ENCODE measurements at regions not wholly inside any gene's neighbourhood (a gene's known extent, or its start where the extent isn't known, plus 50 kb on each side); places are given as distances from the start of the nearest gene placed in this dataset.

- Histone ChIP-seq H3K4me3 (no peak overlapping the region), H3K27me3 (ENCODE audit: insufficient read depth in 3 of 3, low read length in 2 of 3) (no peaks in the 10 kb centered on the region), H3K27ac (no peak overlapping the region), H3K4me1 (no peaks in the 10 kb centered on the region), H3K9me3 (no peaks in the 10 kb centered on the region), H3K36me3 (ENCODE audit: insufficient read depth in 1 of 2, low read depth in 1 of 2) (no peaks in the 10 kb centered on the region)
- intact Hi-C loops (cut with DNase I) = no loop called here
- ATAC-seq = no peak
- DNase-seq = no peak
- TF ChIP-seq, protein P1, sequence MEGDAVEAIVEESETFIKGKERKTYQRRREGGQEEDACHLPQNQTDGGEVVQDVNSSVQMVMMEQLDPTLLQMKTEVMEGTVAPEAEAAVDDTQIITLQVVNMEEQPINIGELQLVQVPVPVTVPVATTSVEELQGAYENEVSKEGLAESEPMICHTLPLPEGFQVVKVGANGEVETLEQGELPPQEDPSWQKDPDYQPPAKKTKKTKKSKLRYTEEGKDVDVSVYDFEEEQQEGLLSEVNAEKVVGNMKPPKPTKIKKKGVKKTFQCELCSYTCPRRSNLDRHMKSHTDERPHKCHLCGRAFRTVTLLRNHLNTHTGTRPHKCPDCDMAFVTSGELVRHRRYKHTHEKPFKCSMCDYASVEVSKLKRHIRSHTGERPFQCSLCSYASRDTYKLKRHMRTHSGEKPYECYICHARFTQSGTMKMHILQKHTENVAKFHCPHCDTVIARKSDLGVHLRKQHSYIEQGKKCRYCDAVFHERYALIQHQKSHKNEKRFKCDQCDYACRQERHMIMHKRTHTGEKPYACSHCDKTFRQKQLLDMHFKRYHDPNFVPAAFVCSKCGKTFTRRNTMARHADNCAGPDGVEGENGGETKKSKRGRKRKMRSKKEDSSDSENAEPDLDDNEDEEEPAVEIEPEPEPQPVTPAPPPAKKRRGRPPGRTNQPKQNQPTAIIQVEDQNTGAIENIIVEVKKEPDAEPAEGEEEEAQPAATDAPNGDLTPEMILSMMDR (IDR thresholded peaks at IDR 0.05) = no peak
- 66 to 74% (median 74%) methylated on average over 4 of the region's 4 CpGs for WGBS, 3 donors
These were observed 372.2 kb downstream of the MRPL39 start for GRCh38 chr21:25234857-25235801.

- Histone ChIP-seq H3K4me3 (no peak overlapping the region), H3K36me3 (ENCODE audit: insufficient read depth in 1 of 2, low read depth in 1 of 2) (no peaks in the 10 kb centered on the region), H3K27ac (no peak overlapping the region), H3K27me3 (ENCODE audit: insufficient read depth in 3 of 3, low read length in 2 of 3) (no peaks in the 10 kb centered on the region), H3K4me1 (no peaks in the 10 kb centered on the region), H3K9me3 (peaks cover 21% of the 10 kb centered on the region)
- ATAC-seq (no peak), DNase-seq (no peak)
- TF ChIP-seq, protein P1 (IDR thresholded peaks at IDR 0.05) = no peak
- intact Hi-C loops (cut with DNase I) = no loop called here
These were observed 386.3 kb downstream of the MRPL39 start for GRCh38 chr21:25220954-25221353.

- Histone ChIP-seq H3K36me3 (ENCODE audit: insufficient read depth in 1 of 2, low read depth in 1 of 2) (no peaks in the 10 kb centered on the region), H3K9me3 (peaks cover 21% of the 10 kb centered on the region), H3K4me1 (no peaks in the 10 kb centered on the region), H3K27me3 (ENCODE audit: insufficient read depth in 3 of 3, low read length in 2 of 3) (no peaks in the 10 kb centered on the region), H3K4me3 (no peak overlapping the region), H3K27ac (no peak overlapping the region)
- 90 to 100% (median 97%) methylated on average over 1 of the region's 1 CpG for WGBS, 3 donors
- ATAC-seq (no peak), DNase-seq (no peak)
- TF ChIP-seq, protein P1 (IDR thresholded peaks at IDR 0.05) = no peak
- intact Hi-C loops (cut with DNase I) = no loop called here
These were observed 387.1 kb downstream of the MRPL39 start for GRCh38 chr21:25220169-25220568.

DNA sequence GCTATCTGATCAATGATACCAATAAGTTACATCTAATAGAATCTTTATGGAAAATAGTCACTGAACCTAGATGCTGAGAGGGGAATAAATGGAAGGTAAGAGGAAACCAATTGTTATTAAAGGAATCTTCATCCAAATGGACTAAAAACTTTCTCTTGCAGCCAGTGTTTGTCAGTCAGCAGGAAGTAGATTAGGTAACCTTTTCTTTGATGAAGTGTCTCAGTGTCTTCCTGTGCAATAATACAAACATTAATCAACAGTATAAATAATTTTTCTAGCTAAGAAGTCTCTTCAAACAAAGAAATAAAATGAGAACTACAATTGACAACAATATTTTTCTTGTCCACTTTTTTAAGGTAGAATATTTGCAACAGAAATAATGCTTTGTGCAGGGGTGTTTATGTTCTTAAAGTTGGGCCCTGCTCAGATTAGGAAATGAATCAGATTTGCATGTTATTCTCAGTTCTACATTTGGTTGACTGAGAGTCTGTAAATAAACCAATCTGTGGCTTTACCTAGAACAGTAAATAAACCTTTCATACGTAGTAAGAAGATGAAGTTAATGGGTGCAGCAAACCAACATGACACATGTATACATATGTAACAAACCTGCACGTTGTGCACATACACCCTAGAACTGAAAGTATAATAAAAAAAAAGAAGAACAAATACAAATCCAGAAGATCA lies 391.4 kb downstream of the MRPL39 start:
- ATAC-seq = no peak
- TF ChIP-seq, protein P1 (IDR thresholded peaks at IDR 0.05) = no peak
- no peaks in the 10 kb centered on the region for H3K4me1 ChIP-seq
- no peak for DNase-seq
- 77 to 86% (median 81%) methylated on average over 2 of the region's 2 CpGs for WGBS, 3 donors
- intact Hi-C loops (cut with DNase I) = no loop called here
- H3K36me3 ChIP-seq (ENCODE audit: insufficient read depth in 1 of 2, low read depth in 1 of 2) = no peaks in the 10 kb centered on the region
- H3K9me3 ChIP-seq = peaks cover 11% of the 10 kb centered on the region
- no peak overlapping the region for H3K27ac ChIP-seq
- no peak overlapping the region for H3K4me3 ChIP-seq
- no peaks in the 10 kb centered on the region for H3K27me3 ChIP-seq (ENCODE audit: insufficient read depth in 3 of 3, low read length in 2 of 3)

All from psoas muscle (tissue), 7 donors.